CD4-positive, alpha-beta T cell treated with Interleukin-1 beta for 1 hour (primary cell): ENCODE measurements at regions not wholly inside any gene's neighbourhood (a gene's known extent, or its start where the extent isn't known, plus 50 kb on each side); places are given as distances from the start of the nearest gene placed in this dataset.

ENCODE experiments used
- DNase-seq, 2 donors: peaks; one replicate each; pipeline ENCODE4 v3.0.0-alpha.2; 2020 to 2022

DNA sequence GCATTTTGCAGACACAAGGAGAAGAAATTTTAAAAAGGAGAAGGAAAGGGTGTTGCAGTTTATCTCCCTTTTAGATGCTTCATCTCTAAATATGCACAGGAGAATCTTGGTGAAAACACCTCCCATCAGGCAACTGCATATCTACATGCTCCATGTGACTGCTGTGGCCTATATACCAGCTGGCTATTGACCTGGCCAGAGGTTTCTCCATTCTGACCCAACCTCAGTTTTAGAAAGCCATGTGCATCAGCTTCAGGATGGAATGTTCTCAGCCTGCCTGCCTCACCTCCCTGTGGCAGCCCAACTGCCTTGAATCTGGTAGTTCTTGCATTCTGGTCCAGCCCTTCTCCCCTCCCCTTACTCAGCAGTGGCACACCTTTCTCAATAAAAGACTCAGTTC lies 1958.8 kb upstream of the CELF4 start:
- no peak for DNase-seq

DNA sequence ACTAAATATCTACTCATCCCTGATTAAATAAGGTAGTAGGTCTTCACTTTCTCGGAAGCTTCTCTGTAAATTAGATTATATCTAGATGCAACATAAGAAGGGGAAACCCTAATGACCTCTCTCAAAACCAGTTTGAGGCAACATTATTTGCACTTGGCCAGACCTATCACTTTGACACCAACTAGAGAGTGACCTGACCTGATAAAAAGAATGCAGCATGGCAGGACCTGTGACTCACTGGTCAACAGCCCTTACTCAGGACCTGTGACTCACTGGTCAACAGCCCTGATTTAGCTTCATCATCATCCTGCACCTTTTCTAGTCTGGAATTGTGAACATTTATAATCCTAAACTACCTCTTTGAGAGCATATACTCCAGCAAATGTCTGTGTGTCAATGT lies 1957.7 kb upstream of the CELF4 start:
- no peak for DNase-seq

DNA sequence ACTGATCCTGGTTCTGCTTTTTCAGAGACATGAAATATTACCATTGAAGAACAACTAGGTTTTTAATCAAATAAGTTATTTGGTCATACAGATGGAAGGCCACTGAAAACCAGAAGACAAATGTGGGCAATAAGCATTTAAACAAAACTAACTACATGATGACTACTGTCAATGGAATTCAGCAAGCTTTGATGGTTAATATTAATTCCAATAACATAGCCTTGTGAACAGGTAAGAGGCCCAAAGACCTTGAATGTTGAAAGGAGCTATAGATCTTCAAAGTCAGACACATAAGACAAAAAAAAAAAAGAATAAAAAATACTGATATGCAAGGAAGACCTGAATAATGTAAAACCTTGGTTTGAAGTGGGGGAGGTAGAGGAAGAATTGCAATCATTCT lies 1955.6 kb upstream of the CELF4 start:
- no peak for DNase-seq

- no peak for DNase-seq
Measured at GRCh38 chr18:39519741-39520140, 1954.1 kb upstream of the CELF4 start.

DNA sequence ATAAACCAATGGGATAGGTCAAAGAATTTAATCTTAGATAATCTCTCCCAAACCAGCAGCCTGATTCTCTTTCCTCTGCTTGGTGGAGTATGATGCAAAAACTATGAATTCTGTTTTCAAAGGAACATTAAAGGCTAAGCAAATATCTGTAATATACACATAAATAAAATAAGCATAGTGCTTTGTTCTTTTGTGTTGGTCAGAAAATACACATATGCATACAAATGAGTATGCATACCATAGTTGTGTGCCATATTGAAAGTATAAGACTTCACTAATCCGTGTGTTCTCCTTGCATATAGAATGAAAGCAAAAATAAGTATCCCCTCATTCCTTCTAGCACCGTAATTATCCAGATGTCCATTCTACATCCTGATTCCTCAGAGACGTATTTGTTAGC lies 1949.7 kb upstream of the CELF4 start:
- no peak for DNase-seq

GRCh38 chr18:39513186-39513585 lies 1947.6 kb upstream of the CELF4 start:
- no peak for DNase-seq

DNA sequence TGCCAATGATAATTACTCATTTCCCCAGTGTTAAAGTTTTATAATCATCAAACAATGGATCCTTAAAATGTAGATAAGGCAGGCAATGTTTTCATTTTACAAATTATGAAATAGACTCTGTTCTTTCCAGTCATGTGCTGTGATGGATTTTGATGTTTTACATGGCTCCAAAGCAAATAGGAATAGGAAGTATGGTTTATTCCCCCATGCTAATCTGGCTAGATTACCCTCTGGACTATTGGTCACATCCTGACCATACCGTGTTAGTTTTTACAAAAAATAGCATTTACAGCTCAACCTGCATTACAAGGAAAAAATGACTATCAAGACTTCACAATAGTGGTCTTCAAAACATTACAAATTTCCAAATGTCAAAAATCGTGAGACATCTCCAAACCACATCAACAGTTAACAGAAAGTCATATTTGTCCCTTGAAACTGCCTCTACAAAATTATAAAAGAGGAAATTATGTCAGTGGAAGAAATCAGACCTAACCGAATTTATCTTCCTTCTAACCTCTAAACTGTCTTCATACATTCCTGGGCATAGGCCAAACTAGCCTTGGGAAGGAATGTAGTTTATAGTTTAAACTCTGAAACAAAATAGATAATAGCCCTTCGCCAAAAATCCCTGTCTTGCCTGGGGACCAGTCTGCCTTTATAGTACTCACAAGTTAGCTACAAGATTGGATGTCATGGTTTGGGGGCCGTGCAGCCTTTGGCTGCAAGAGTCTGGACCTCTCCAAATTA lies 1941.2 kb upstream of the CELF4 start:
- DNase-seq: no peak

GRCh38 chr18:39500306-39500705 lies 1934.7 kb upstream of the CELF4 start:
- no peak for DNase-seq

DNA sequence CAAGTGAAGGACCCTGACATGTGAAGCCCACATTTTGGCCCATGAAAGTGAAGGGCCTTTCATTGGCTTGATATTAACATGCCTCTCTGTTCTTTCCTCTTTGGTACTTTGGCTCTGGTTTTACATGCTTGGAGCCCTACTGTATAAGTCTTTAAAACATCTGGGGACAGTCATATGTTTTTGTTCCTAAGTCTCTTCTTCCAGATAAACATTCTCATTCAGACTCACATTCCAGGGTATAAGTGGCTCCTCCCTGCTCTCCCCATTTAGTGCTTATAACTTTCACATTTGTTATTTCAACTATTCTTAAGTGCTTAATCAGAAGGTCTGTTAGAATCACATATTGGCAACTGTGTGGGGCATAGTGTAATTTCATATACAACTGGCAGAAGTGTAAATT lies 1932.2 kb upstream of the CELF4 start:
- DNase-seq: no peak

- no peak for DNase-seq
Measured at GRCh38 chr18:39496986-39497385, 1931.4 kb upstream of the CELF4 start.

- no peak for DNase-seq
Measured at GRCh38 chr18:39494211-39494896, 1928.8 kb upstream of the CELF4 start.

DNA sequence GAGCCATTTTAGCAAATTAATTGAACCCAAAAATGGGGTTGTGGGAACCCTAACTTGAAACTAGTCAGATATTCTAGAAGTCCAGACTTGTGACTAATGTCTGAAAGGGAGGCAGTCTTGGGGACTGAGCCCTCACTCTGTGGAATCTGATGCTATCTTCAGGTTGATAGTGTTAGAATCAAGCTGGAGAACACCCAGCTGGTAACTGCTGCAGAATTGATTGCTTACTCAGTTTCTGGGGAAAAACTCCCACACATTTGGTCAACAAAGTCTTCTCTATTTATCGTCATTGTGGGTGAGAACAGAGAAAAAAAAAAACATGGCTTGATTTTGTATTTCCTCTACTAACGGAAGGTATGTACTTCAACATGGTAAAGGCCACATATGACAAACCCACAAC lies 1925.8 kb upstream of the CELF4 start:
- DNase-seq: no peak

GRCh38 chr18:39489431-39489830 lies 1923.8 kb upstream of the CELF4 start:
- DNase-seq: no peak

DNA sequence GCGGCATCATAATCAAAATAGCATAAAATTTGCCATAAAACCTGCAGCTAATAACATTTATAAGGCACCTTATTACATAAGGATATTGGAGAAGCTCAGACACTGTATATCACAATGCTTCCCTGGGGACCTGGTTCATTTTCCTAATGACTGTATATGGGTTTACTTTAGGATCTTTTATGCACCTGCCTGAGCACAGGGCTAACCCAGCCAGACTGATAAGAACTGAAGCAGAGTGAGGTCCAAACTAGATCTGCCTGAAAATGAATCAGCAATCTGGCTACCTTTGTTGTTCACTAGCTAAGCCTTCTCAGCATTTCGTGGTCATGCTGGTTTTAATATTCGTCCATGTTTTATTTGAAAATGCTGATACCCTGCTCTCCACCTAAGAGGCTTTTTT lies 1922.3 kb upstream of the CELF4 start:
- no peak for DNase-seq

- no peak for DNase-seq
Measured at GRCh38 chr18:39486268-39486667, 1920.7 kb upstream of the CELF4 start.

- DNase-seq: no peak
Measured at GRCh38 chr18:39485696-39486095, 1920.1 kb upstream of the CELF4 start.

GRCh38 chr18:39481281-39481680 lies 1915.7 kb upstream of the CELF4 start:
- DNase-seq: no peak

DNA sequence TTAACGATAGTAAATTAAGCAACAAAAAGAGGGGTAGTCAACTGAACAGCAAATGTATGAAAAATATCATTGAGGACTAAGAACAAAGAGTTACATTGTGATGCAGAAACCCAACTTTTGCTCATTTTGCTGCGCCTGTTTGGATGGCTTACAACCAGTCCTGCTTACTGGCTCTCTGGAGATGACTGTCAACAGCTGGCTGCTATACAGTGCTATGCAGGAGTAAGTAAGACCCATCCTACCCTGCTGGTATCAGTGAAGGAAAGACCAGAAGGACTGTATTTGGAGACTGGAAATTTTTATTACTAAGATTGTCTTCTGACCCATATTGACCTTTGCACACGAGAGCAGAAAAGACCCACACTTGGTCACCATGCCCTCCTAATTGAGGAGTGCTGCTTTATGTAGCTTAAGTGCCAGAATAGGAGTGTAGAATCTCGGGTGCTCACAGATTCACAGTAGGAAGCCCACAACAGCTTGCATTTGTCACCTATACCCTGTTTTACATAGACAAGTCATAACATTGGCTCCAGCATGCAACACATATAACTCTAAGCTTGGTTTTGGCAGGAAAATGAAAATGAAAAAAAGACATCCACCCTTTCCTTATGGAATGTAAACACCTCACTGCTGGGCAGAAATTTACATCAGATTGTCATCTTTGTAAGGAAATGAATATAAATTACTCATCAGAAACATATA lies 1915.0 kb upstream of the CELF4 start:
- DNase-seq: no peak

- no peak for DNase-seq
Measured at GRCh38 chr18:39464006-39464405, 1898.4 kb upstream of the CELF4 start.

GRCh38 chr18:39462436-39462835 lies 1896.8 kb upstream of the CELF4 start:
- DNase-seq: no peak

DNA sequence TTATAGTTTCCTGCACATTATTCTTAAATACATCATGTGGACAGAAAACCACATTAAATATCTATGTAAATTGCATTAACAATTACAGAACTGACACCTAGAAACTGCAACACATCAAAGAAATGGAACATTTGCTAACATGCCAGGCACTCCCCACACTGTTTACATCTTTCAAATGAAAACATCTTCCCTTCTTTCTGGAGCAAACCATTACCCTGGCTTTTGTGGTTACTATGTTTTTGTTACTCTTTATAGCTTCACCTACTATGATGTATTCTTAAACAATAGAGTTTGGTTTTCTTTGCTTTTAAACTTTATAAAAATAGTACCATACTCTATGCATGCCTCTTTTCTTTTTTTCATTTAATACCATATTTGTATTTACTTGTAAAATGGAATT lies 1894.5 kb upstream of the CELF4 start:
- DNase-seq: no peak

GRCh38 chr18:39455285-39455684 lies 1889.7 kb upstream of the CELF4 start:
- DNase-seq: no peak

DNA sequence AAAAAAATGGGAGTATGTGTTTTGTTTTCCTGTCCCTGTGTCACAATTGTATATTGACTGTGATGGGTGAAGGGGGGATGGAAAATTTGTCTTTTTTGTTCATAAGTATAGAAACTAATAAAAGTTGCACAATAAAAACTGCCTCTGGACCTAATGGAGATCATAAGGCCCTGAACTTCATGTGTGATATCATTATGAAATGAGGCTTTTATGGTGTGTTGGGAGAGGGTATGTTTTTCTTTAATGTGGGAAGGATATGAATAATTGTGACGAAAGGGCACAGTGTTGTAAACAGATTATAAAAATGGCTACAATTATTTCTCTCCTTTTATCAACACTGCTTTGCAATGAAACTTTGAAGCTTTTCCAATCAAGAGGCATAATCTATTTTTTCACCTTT lies 1889.3 kb upstream of the CELF4 start:
- DNase-seq: no peak

DNA sequence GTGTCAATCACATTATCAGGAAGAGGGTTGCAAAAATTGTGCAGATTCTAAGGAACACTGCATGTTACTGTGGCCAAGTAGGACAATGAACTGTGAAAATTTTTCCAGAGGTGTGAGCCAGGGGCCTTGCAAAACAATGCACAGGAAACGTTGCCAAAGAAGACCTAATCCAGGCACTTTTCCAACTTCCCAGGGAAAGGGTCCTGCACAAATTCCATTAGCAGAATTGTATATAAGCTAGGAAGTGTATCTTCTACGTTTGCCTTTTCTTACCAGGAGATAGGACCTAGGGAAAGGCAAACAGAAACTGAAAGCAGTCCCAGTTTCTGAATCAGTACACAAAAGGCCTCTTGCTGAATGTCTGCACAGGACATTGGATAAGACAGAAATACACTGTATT lies 1888.3 kb upstream of the CELF4 start:
- DNase-seq: no peak
